ENCODE measurements at regions not wholly inside any gene's neighbourhood (a gene's known extent, or its start where the extent isn't known, plus 50 kb on each side); places are given as distances from the start of the nearest gene placed in this dataset.

- DNase-seq = no peak
These were observed 356.3 kb upstream of the DPYD start for GRCh38 chr1:98277118-98277517.

- DNase-seq = no peak
These were observed 355.7 kb upstream of the DPYD start for GRCh38 chr1:98276514-98276913.

DNA sequence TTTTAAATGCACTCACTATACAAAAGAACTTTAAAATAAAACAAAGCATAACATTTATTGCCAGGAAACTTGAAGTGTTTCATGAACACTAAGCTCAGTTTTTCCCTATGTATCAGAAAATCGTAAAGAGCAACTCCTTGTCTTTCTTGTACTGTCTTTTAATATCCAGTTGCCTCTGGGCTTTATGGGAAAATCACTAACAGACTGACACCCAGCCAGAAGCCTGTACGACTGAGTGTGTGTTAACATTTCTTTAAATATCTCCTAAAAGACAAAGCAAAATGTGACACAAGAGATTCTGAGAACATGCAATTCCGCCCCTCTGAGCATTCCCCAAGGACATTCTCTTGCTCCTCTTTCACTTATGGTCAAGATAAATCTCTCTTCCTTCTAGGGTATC is 347.5 kb upstream of the DPYD start:
- DNase-seq = no peak

DNA sequence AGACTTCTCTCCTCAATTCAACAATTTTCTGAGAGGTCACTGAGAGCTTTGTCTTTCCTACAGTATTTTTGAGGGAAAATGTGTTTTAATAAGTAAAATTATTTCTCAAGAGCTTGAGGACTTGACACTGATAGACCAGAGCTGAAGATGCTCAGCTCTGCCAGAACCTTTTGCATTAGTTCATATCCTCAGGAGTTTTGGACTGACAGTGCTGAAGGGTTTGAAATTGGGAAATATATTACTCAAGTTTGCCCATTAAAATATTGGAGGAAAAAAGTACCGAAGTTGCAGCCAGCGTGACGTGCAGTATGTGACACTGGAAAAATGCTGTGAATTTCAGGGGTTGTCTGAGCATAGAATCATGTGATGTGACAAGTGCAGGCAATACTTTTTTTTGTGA is 346.6 kb upstream of the DPYD start:
- DNase-seq = no peak

- DNase-seq = no peak
These were observed 343.9 kb upstream of the DPYD start for GRCh38 chr1:98264727-98265126.

DNA sequence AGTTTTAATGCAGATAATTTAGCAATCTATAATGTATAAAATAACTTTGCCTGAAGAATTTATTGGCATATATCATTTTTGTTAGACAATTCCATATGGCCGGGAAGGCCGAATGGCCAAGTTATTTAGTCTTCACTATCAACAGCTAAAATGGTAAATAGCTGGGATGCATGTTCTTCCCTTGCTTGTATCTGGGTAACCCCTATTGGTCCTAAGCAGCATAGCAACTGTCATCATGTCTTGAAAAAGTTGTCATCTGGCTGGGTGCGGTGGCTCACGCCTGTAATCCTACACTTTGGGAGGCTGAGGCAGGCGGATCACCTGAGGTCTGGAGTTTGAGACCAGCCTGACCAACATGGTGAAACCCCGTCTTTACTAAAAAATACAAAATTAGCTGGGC is 340.0 kb upstream of the DPYD start:
- no peak for DNase-seq

GRCh38 chr1:98260412-98260811 is 339.6 kb upstream of the DPYD start:
- no peak for DNase-seq

- DNase-seq = no peak
These were observed 335.9 kb upstream of the DPYD start for GRCh38 chr1:98256700-98257099.

DNA sequence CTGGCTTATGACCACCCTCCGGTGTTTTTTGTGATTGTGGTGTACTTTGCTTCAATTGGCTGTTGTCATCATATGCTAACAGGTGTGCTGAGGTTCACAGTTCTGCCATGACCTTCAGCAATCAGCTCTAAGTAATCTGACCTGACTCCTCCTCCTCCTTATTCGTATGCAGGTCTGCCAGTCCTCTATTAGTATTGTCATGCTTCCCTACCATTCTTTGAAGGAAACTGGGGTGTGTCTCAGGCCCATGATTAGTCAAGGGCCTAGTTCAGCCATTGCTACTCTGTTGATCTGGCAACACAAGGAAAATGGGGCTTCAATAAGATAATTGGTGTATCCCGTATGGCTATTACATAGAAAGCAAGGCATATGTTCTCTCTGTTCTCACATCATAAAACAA is 332.3 kb upstream of the DPYD start:
- DNase-seq = no peak

- DNase-seq = no peak
These were observed 330.7 kb upstream of the DPYD start for GRCh38 chr1:98251497-98251896.

DNA sequence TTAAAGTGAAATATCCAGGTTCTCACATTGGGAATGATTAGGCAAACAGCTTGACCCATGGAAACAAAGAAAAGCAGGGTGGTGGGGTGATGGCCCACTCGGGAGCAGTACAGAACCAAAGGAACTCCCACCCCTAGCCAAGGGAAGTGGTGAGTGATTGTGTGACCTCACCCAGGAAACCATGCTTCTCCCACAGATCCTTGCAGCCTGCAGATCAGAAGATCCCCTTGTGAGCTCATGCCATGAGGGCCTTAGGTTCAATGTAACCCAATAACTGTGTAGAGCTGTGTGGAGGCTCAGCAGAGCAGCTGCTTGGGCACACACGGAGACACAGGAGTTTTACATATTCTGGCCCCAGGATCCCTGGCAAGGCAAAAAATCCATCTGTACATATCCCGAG is 311.8 kb upstream of the DPYD start:
- DNase-seq = no peak

GRCh38 chr1:98222706-98223105 is 301.9 kb upstream of the DPYD start:
- DNase-seq = no peak

DNA sequence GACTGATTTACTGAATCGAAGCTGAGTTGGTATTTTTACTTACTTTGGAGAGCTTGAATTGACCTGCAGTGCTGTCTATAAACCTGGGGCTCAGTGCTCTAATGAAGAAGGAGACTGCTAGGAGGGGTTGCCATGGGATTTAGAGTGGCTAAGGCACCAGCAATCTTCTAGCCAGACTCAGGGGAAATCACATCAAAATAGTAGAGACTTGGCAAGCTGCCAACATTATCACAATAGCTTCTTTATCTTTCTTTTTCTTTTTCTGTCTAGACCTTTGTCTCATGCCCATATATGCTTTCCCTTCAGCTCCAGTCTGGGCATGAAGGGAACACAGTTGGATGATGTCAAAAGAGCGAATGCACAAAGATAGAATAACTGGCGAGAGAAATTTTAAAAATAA is 301.1 kb upstream of the DPYD start:
- peak; percentile 9 for DNase-seq

- no peak for DNase-seq
These were observed 296.8 kb upstream of the DPYD start for GRCh38 chr1:98217601-98218000.

GRCh38 chr1:98216304-98216703 is 295.5 kb upstream of the DPYD start:
- DNase-seq = no peak

- DNase-seq = no peak
These were observed 290.5 kb upstream of the DPYD start for GRCh38 chr1:98211271-98211845.

- no peak for DNase-seq
These were observed 289.7 kb upstream of the DPYD start for GRCh38 chr1:98210563-98210962.

DNA sequence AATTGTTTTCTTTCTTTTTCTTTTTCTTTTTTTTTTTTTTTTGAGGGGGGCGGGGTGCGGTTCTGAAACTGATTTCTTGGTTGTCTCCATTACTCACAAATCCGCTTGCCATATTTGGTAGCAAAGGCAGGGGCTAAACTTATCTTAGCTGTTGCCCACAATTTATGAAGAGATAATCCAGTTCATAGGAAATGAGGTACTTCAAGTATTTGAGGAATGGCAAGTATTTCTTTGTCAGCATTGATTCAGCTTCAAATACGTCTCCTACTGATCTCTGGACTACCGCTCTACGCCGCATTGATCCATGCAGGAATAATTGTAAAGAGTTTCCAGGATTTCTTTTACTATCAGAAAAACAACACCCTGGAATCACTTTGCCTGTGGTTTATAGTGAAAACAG is 289.2 kb upstream of the DPYD start:
- no peak for DNase-seq

GRCh38 chr1:98205291-98206017 is 284.6 kb upstream of the DPYD start:
- no peak for DNase-seq

GRCh38 chr1:98203466-98203865 is 282.6 kb upstream of the DPYD start:
- no peak for DNase-seq

DNA sequence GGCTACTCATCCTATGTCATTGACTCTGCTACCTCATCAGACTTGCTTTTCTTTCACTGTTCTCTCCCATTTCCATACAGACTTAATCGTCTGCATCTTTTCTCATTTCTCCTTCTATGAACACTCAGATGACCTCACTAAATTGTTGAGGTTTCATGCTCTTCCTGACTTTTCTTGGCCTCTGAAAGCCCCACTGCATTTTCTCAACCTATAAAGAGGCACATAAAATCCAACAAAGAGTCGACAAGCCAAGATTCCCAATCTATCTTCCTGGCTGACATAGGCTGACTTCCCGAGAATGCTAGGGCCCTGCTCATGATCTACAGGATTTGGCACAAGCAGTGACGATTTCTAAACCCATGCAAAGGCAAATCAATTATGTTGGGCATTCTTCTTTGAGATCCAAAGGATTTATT is 280.8 kb upstream of the DPYD start:
- DNase-seq = no peak

DNA sequence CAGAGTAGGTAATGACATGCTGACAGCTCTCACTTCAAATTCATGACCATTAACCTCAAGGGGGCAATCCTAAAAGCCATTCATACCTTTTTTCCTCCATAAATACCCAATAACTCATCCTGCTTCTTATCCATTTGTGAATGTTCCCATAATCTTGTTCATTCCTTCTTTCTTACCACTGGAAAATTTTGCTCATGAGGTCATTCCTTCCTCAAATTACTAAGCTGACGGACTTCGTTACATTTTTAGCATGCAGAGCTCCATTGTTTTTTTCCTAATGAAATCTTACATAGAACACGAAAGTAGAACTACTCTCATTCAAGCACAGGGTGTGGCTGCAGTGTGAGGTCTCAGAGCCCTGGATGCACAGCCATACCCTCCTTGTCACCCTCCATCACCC is 276.5 kb upstream of the DPYD start:
- no peak for DNase-seq

DNA sequence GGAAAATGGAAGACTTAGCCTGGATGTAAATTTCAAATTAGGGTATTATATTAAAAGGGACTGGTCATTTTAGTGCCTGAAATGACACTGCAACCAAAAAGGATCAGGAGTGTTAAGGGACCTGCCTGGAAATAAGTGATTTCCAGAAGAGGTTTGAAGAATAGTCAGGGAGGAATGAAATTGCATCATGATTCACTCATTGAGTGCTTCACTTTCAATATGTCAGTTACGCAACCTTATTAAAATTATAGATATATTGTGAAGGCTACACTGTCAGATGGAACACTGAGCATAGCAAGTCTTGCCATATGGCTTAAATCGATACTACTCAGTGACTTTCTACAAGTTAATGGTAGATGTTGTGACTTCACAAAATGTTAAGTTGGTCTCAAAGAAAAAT is 275.2 kb upstream of the DPYD start:
- DNase-seq = no peak

DNA sequence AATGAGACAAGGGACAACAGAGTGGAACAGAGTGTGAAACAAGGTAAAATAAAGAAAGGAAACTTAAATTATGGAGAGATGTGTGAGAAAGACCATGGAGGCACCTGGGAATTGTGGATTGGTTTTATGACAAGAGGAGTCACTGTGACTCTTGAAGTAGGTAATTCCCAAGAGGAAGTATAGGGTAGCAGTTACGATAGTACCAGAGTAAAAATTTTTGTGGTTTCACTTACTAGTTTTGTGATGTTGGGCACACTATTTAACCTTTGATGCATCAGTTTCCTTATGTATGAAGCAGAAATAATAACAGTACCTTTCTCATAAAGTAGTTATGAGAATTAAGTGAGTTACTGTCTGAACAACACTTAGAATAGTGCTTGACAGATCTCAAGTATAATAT is 267.9 kb upstream of the DPYD start:
- DNase-seq = no peak

GRCh38 chr1:98184856-98185255 is 264.0 kb upstream of the DPYD start:
- no peak for DNase-seq

All from hematopoietic multipotent progenitor cell treated with erythropoietin and hydrocortisone succinate and interleukin-3 and kit ligand, for 8 days (in vitro differentiated cells).